Ectodermal cell (in vitro differentiated cells): ENCODE measurements at regions not wholly inside any gene's neighbourhood (a gene's known extent, or its start where the extent isn't known, plus 50 kb on each side); places are given as distances from the start of the nearest gene placed in this dataset.
A peak's percentile ranks its signal among the peaks of the same experiment; 100 is the strongest.

Source experiments
- H3K27ac ChIP-seq: 2 replicates; pipeline ENCODE4 v1.7.0; 2013; ENCODE audit warnings: mild to moderate bottlenecking, low read depth, low read length; ENCODE audit not compliant: insufficient read depth, poor library complexity, severe bottlenecking
- H3K27me3 ChIP-seq: 2 replicates; pipeline ENCODE4 v1.7.0; 2013; ENCODE audit warnings: mild to moderate bottlenecking, low read length; ENCODE audit not compliant: insufficient read depth, control insufficient read depth, poor library complexity, severe bottlenecking
- H3K36me3 ChIP-seq: one replicate; pipeline ENCODE4 v1.7.0; 2013; ENCODE audit warnings: low read length; ENCODE audit not compliant: control insufficient read depth, insufficient read depth
- H3K4me1 ChIP-seq: one replicate; pipeline ENCODE4 v1.7.0; 2013; ENCODE audit warnings: low read length; ENCODE audit not compliant: control insufficient read depth, insufficient read depth
- H3K4me3 ChIP-seq: 2 replicates; pipeline ENCODE4 v1.7.0; 2013; ENCODE audit warnings: low read depth, low read length, control low read depth; ENCODE audit not compliant: insufficient read depth
- H3K9me3 ChIP-seq: 2 replicates; pipeline ENCODE4 v1.7.0; 2013; ENCODE audit warnings: mild to moderate bottlenecking, low read length, moderate library complexity; ENCODE audit not compliant: control insufficient read depth
- WGBS, 2 experiments: methylation state at CpG; one replicate each; pipeline ENCODE4 v1.1.7; 2013; ENCODE audit warnings: missing lambda C conversion rate in 2 of 2; 5-methylcytosine and 5-hydroxymethylcytosine counted together

DNA sequence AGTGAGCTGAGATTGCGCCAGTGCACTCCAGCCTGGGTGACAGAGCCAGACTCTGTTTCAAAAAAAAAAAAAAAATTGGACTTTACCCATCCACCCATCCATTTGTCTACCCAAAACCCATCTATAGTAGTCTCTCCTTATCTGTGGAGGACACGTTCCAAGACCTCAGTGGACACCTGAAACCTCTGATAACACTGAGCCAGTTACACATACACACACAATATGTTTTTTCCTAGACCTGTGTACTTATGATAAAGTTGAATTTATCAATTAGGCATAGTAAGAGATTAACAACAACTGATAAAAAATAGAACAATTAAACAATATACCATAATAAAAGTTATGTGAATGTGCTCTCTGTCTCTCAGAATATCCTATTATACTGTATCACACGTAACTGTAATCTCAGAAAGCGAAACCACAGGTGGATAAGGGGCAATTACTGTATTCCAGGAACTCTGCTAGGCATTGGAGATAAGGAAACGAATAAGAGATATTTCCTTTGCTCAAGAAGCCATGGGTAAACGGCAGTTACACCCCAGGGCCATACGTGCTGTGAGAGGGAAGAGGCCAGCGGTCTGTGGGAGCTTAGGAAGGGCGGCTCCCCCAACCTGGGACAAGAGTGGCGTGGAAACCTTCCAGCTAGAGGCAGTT is 84.2 kb upstream of the DISP3 start:
- 91 to 92% methylated on average over 10 of the region's 10 CpGs for WGBS, 2 experiments

DNA sequence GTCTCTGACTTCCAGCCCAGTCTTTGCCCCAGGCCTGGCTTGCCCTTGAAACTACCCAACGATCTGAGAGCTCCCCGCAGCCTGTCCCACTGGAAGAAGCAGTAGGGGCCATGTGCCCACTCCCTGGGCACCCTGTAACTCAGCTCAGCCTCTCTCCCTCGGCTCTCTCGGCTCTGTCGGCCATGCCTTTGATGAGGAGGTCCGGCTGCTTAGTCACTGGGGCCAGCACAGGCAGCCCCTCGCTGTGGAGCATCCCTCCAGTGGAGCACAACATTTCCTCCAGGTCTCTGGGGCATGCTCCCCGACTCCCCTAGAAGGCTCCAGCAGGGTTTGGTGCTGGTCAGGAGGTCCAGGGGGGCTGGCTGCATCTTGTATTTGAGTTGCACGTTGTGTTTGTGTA is 83.3 kb upstream of the DISP3 start:
- 90 to 92% methylated on average over 9 of the region's 9 CpGs for WGBS, 2 experiments
- H3K9me3 ChIP-seq = no peaks in the 10 kb centered on the region
- H3K4me3 ChIP-seq = no peak overlapping the region
- peaks cover 4% of the 10 kb centered on the region for H3K4me1 ChIP-seq
- H3K27ac ChIP-seq = no peak overlapping the region
- no peaks in the 10 kb centered on the region for H3K27me3 ChIP-seq
- H3K36me3 ChIP-seq = no peaks in the 10 kb centered on the region

More for the DNA sequence above, 84.2 kb upstream of the DISP3 start:
- H3K27ac ChIP-seq = no peak overlapping the region
- H3K9me3 ChIP-seq = no peaks in the 10 kb centered on the region
- H3K36me3 ChIP-seq = no peaks in the 10 kb centered on the region
- no peaks in the 10 kb centered on the region for H3K27me3 ChIP-seq
- H3K4me3 ChIP-seq = no peak overlapping the region
- peaks cover 4% of the 10 kb centered on the region for H3K4me1 ChIP-seq

DNA sequence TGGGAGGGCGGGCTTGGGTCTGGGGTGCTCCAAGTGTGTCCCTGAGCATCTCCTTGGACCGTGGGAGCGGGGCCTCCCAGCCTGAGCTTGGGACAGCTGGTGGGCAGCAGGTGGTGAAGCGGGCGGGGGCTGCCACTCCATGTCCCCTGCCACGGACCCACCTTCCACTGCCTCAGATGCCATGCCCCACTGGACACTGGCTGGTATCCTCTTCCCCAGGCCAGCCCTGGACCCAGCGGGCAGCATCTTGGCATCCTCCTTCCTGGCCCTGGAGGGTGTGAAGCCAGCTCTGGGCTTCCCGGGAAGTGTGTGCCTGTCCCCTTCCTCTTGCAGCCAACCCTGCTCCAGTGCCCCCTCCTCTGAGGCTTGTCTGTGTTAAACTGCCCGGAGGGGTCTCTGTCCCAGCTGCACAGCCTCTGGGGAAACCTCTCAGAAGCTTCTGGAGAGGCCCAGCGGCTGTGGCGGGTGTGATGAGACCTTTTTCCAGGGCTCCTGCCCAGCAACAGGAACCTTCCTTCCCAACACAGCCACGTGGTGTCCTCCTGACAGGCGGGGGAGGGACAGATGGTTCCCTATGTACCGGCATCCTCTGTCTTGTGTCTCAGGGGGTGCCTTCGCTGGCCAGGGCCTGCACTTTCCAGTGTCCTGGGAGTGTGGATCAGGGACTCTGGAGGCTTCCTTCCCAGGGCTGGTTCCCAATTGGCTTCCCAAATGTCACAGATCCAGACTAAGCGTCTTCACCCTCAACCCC is 81.6 kb upstream of the DISP3 start:
- Histone ChIP-seq H3K9me3 (no peaks in the 10 kb centered on the region), H3K27ac (no peak overlapping the region), H3K36me3 (no peaks in the 10 kb centered on the region), H3K4me1 (peaks cover 4% of the 10 kb centered on the region), H3K27me3 (no peaks in the 10 kb centered on the region), H3K4me3 (no peak overlapping the region)
- WGBS, 2 experiments = 79 to 83% methylated on average over 16 of the region's 16 CpGs

DNA sequence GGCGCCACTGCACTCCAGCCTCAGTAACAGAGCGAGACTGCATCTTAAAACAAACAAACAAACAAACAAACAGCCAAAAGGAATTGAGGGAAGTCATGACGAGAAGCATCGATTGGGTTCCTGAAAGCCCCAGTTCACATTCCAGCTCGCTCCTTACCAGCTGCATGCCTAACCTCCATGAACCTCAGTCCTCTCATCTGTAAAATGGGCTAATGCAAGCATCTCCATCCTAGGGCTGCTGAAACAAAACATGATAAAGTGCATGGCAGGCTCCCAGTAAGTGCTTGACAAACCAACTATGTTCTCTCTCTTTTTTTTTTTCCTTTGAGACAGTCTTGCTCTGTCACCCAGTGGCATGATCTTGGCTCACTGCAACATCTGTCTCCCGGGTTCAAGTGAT is 79.7 kb upstream of the DISP3 start:
- WGBS, 2 experiments = 92 to 95% methylated on average over 6 of the region's 6 CpGs
- H3K9me3 ChIP-seq = no peaks in the 10 kb centered on the region

DNA sequence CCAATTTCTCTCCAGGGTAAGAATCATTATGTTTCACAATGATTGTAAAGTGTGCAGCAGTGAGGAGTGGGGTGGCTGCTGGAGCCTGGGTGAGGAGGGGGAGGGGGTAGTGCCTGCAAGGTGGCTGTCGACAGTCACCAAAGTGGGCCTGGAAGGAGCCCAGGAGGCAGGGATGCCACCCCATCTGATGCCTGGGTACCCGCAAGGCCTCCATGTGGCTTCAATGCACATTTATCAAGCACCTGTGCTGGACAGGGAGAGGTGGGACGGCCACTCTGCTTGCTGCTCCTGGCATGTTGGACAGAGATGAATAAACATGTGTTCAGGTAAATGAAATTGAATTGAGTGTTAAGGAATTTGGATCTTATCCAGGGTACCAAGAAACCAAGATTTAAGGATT is 78.8 kb upstream of the DISP3 start:
- no peak overlapping the region for H3K4me3 ChIP-seq
- H3K4me1 ChIP-seq = peaks cover 4% of the 10 kb centered on the region
- H3K27me3 ChIP-seq = no peaks in the 10 kb centered on the region
- no peaks in the 10 kb centered on the region for H3K36me3 ChIP-seq
- H3K27ac ChIP-seq = no peak overlapping the region
- 93 to 94% methylated on average over 3 of the region's 3 CpGs for WGBS, 2 experiments
- no peaks in the 10 kb centered on the region for H3K9me3 ChIP-seq

More for the DNA sequence above, 79.7 kb upstream of the DISP3 start:
- Histone ChIP-seq H3K36me3 (no peaks in the 10 kb centered on the region), H3K27me3 (no peaks in the 10 kb centered on the region), H3K4me3 (no peak overlapping the region), H3K4me1 (peaks cover 4% of the 10 kb centered on the region), H3K27ac (no peak overlapping the region)

DNA sequence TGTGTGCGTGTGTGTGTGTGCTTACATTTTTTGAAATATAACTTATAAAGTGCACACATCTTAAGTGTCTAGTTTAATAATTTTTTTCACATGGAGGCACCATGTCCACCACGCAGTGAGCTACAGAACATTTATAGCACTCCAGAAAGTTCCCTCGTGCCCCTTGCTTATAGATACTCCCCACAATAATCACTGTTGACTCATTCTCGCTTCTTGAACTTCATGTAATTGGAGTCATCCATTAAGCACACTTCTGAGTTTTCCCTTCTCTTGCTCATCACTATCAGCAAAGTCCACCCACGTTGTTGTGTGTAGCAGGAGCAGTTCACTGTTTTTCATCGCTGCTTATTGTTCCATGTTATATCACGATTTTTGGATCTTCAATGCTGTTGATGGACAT is 78.4 kb upstream of the DISP3 start:
- 90 to 92% methylated on average over 6 of the region's 7 CpGs for WGBS, 2 experiments
- no peaks in the 10 kb centered on the region for H3K36me3 ChIP-seq
- no peaks in the 10 kb centered on the region for H3K9me3 ChIP-seq
- peaks cover 4% of the 10 kb centered on the region for H3K4me1 ChIP-seq
- no peaks in the 10 kb centered on the region for H3K27me3 ChIP-seq
- no peak overlapping the region for H3K27ac ChIP-seq
- no peak overlapping the region for H3K4me3 ChIP-seq

DNA sequence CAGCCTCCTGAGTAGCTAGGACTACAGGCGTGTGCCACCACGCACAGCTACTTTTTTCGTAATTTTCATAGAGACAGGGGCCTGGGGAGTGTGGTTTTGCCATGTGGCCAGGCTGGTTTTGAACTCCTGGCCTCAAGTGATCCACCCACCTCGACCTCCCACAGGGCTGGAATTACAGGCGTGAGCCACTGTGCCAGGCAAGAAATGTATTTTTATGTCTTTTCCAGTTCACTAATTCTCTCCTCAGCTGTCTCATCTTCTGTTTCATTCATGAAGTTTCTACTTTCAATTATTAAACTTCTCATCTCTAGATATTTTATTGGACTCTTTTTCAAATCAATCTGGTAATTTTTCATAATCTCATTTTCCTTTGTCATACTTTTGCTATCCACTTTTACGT is 72.1 kb upstream of the DISP3 start:
- no peak overlapping the region for H3K4me3 ChIP-seq
- H3K27me3 ChIP-seq = no peaks in the 10 kb centered on the region
- no peaks in the 10 kb centered on the region for H3K9me3 ChIP-seq
- no peaks in the 10 kb centered on the region for H3K4me1 ChIP-seq
- no peaks in the 10 kb centered on the region for H3K36me3 ChIP-seq
- 88 to 91% methylated on average over 5 to 6 of the region's 6 CpGs for WGBS, 2 experiments
- H3K27ac ChIP-seq = no peak overlapping the region

DNA sequence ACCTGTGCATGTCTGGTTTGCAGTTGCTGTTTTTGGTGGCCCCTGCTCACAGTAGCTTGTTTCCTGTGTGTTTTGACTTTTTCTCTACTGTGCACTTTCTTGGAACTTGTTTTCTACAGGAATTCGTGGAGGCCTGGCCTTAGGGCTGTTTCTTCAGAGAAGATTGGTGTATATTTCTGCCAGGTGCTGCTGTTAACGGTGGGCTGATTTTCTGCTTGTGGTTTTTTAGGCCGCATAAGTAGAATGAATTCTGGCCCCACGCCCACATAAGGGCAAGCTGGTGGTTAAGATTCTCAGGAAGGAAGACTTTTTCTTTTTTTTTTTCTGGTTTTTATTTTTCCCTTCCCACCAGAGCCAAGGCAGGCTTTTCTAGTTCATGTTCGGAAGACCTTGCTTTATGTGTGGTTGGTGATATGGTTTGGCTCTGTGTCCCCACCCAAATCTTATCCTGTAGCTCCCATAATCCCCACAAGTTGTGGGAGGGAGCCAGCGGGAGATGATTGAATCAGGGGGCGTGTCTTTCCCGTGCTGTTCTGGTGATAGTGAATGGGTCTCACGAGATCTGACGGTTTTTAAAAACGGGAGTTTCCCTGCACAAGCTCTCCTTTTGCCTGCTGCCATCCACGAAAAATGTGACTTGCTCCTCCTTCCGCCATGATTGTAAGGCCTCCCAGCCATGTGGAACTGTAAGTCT is 71.5 kb upstream of the DISP3 start:
- Histone ChIP-seq H3K27ac (no peak overlapping the region), H3K9me3 (no peaks in the 10 kb centered on the region), H3K4me3 (no peak overlapping the region), H3K4me1 (no peaks in the 10 kb centered on the region), H3K27me3 (no peaks in the 10 kb centered on the region), H3K36me3 (no peaks in the 10 kb centered on the region)
- 88 to 93% methylated on average over 12 to 13 of the region's 13 CpGs for WGBS, 2 experiments

DNA sequence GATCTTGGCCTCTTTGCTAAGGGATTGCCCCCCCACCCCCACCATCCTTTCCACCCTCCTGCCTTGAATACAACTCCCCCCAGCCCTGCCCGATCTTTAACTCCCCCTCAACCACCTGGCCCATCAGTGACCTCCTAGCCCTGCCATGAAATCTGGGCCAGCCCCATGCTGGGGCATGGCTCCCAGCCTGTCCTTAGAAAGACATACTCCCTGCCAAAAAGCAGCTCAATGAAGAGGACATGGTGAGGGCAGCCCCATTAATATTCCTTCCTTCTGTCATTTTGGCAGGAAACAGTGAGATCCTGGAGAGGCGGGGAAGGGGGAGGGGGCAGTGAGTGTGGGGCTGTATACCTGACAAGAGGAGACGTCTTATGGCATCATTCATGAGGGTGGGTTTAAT is 66.8 kb upstream of the DISP3 start:
- WGBS, 2 experiments = 86 to 90% methylated on average over 3 of the region's 3 CpGs

DNA sequence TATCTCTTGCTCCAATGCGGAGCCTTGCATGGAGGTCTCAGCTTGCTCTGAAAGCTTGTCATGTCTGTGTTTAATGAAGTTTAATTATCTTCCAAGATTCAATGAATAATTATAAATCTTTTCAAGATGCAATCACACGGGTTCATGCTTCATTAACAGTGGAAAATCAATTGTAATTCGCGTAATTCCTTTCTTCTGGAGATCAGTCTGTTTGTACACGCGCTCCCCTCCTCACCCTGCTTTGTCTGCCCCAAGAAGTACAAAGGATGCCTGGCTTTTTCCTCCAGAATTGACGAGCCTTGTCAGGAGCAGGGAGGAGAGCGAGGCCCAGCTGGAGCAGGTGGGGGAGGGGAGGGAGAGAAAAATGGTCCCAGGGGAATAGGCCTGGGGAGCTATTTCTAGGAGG is 65.0 kb upstream of the DISP3 start:
- no peak overlapping the region for H3K4me3 ChIP-seq
- 19 to 20% methylated on average over 7 to 8 of the region's 8 CpGs for WGBS, 2 experiments
- no peaks in the 10 kb centered on the region for H3K36me3 ChIP-seq
- H3K9me3 ChIP-seq = no peaks in the 10 kb centered on the region
- peak overlapping the region; percentile 90 for H3K27ac ChIP-seq
- no peaks in the 10 kb centered on the region for H3K27me3 ChIP-seq
- H3K4me1 ChIP-seq = peaks cover 12% of the 10 kb centered on the region

More for the DNA sequence above, 66.8 kb upstream of the DISP3 start:
- Histone ChIP-seq H3K4me3 (no peak overlapping the region), H3K27ac (no peak overlapping the region), H3K36me3 (no peaks in the 10 kb centered on the region), H3K27me3 (no peaks in the 10 kb centered on the region), H3K4me1 (peaks cover 12% of the 10 kb centered on the region), H3K9me3 (no peaks in the 10 kb centered on the region)
